Neural cell (in vitro differentiated cells): ENCODE measurements at regions not wholly inside any gene's neighbourhood (a gene's known extent, or its start where the extent isn't known, plus 50 kb on each side); places are given as distances from the start of the nearest gene placed in this dataset.

ENCODE experiments used
- CTCF ChIP-seq: fragments of 450-650 bp; IDR thresholded peaks from 2 replicates; pipeline ENCODE4 v1.5.1; 2014; ENCODE audit warnings: antibody characterized with exemption, mild to moderate bottlenecking, moderate library complexity; ENCODE audit not compliant: poor library complexity, severe bottlenecking
- EP300 ChIP-seq: fragments of 450-650 bp; conservative IDR thresholded peaks from 2 replicates; pipeline ENCODE4 v1.6.1; 2014; ENCODE audit warnings: antibody characterized with exemption, mild to moderate bottlenecking, moderate library complexity; ENCODE audit not compliant: poor library complexity, severe bottlenecking
- EZH2 ChIP-seq: fragments of 200-600, 300-800 bp; shearing (Covaris generic), sonication (generic); IDR thresholded peaks from 2 replicates; pipeline ENCODE4 v1.6.1; 2014; ENCODE audit warnings: antibody characterized with exemption, low read length, borderline replicate concordance, mild to moderate bottlenecking; ENCODE audit not compliant: insufficient read depth, poor library complexity, severe bottlenecking
- POLR2AphosphoS5 ChIP-seq: IDR thresholded peaks from 2 replicates; pipeline ENCODE4 v1.6.1; 2012
- RAD21 ChIP-seq: fragments of 450-650 bp; conservative IDR thresholded peaks from 2 replicates; pipeline ENCODE4 v1.6.1; 2014; ENCODE audit warnings: antibody characterized with exemption, mild to moderate bottlenecking, moderate library complexity
- SMC3 ChIP-seq: fragments of 450-650 bp; conservative IDR thresholded peaks from 2 replicates; pipeline ENCODE4 v1.6.1; 2014; ENCODE audit warnings: antibody characterized with exemption, mild to moderate bottlenecking, moderate library complexity; ENCODE audit not compliant: poor library complexity

GRCh38 chr9:99591770-99592169, 229.9 kb upstream of the NR4A3 start:
- TF ChIP-seq CTCF (no peak), EZH2 (no peak), RAD21 (no peak), SMC3 (no peak), EP300 (no peak), POLR2AphosphoS5 (no peak)
